Panc1 (cell line): ENCODE measurements at regions not wholly inside any gene's neighbourhood (a gene's known extent, or its start where the extent isn't known, plus 50 kb on each side); places are given as distances from the start of the nearest gene placed in this dataset.

Experiments used
- ATAC-seq: fragments of 200-7000 bp; cut with Tn5 transposase; 2 replicates; pipeline ENCODE4 v1.9.1; 2020; ENCODE audit warnings: mild to moderate bottlenecking, moderate library complexity
- BruUV-seq: library from RNA; stranded (reverse); fragments of 400-500 nt; replicated peaks from 2 replicates; lab custom pipeline; 2021; lab: Mats Ljungman, UMichigan
- CTCF ChIA-PET: fragments of 300-600 bp; sonication (Branson Sonifier 250); formaldehyde crosslinking; loops from one replicate; lab custom pipeline; 2022; ENCODE audit warnings: antibody characterized with exemption; lab: Charles Lee
- POLR2A ChIA-PET: fragments of 300-600 bp; sonication (Branson Sonifier 250); formaldehyde crosslinking; loops from one replicate; lab custom pipeline; 2022; ENCODE audit warnings: antibody characterized with exemption; lab: Charles Lee
- DNase-seq: peaks from one replicate; pipeline ENCODE4 v3.0.0-alpha.2; 2010; ENCODE audit warnings: low read depth, low spot score
- H3K27ac ChIP-seq: 2 replicates; pipeline ENCODE4 v1.5.1; 2011; ENCODE audit warnings: mild to moderate bottlenecking, low read length, inconsistent platforms
- H3K27me3 ChIP-seq: fragments of 200-500 bp; sonication (Bioruptor generic); 2 replicates; pipeline ENCODE4 v1.6.0; 2014; ENCODE audit warnings: low read length, inconsistent platforms; ENCODE audit not compliant: control insufficient read depth, insufficient read depth
- H3K36me3 ChIP-seq: fragments of 200-500 bp; sonication (Bioruptor generic); 2 replicates; pipeline ENCODE4 v1.5.1; 2014; ENCODE audit warnings: inconsistent platforms, mild to moderate bottlenecking, low read length, moderate library complexity; ENCODE audit not compliant: control insufficient read depth, insufficient read depth
- H3K4me1 ChIP-seq: 2 replicates; pipeline ENCODE4 v1.5.1; 2011; ENCODE audit warnings: inconsistent platforms, mild to moderate bottlenecking, low read length, moderate library complexity; ENCODE audit not compliant: control insufficient read depth, insufficient read depth
- H3K4me3 ChIP-seq, 2 experiments: 2 replicates each; pipeline ENCODE4 v1.5.1; 2011 to 2012; ENCODE audit warnings: low read depth in 2 of 2, low read length in 2 of 2, mild to moderate bottlenecking in 2 of 2, inconsistent platforms in 1 of 2, moderate library complexity in 1 of 2
- H3K9me3 ChIP-seq: fragments of 200-500 bp; sonication (Bioruptor generic); 2 replicates; pipeline ENCODE4 v1.5.1; 2014; ENCODE audit warnings: low read depth, mild to moderate bottlenecking, inconsistent platforms, low read length, moderate library complexity; ENCODE audit not compliant: control insufficient read depth, insufficient read depth
- CTCF ChIP-seq: fragments of 450-650 bp; IDR thresholded peaks from 2 replicates; pipeline ENCODE4 v1.5.1; 2017; ENCODE audit warnings: mild to moderate bottlenecking
- POLR2AphosphoS5 ChIP-seq: IDR thresholded peaks from 2 replicates; pipeline ENCODE4 v1.6.1; 2012; ENCODE audit warnings: mild to moderate bottlenecking, low read depth, low read length, moderate library complexity
- REST ChIP-seq, 2 experiments: IDR thresholded peaks; 2 replicates each; pipeline ENCODE4 v1.6.1; 2011 to 2012; ENCODE audit warnings: low read depth in 2 of 2, control low read depth in 1 of 2, low read length in 1 of 2, mild to moderate bottlenecking in 1 of 2, moderate library complexity in 1 of 2; ENCODE audit not compliant: insufficient read depth in 1 of 2
- SIN3A ChIP-seq: IDR thresholded peaks from 2 replicates; pipeline ENCODE4 v1.6.1; 2012; ENCODE audit warnings: low read depth, mild to moderate bottlenecking, low read length, moderate library complexity, borderline replicate concordance; ENCODE audit not compliant: insufficient read depth
- TCF7L2 ChIP-seq: IDR thresholded peaks from 2 replicates; pipeline ENCODE4 v1.6.1; 2011; ENCODE audit warnings: mild to moderate bottlenecking, low read depth, low read length, inconsistent platforms
- in situ Hi-C: cut with HindIII; loops from 2 replicates; pipeline ENCODE4 v1.10.0; 2016; ENCODE audit warnings: low sequenced_read_pairs, low pct_unique_long_range_greater_than_20kb
- intact Hi-C: fragments of 100-400 bp; cut with micrococcal nuclease; formaldehyde crosslinking; loops from one replicate; pipeline ENCODE4 v1.10.0; 2022; ENCODE audit not compliant: unreplicated experiment

- H3K4me1 ChIP-seq, result no peaks in the 10 kb centered on the region
- intact Hi-C loops (no loop called here), in situ Hi-C loops (no loop called here)
- H3K36me3 ChIP-seq, result no peaks in the 10 kb centered on the region
- CTCF ChIA-PET, result no interaction called here
- BruUV-seq, result no TSS peak
- no peak overlapping the region for H3K4me3 ChIP-seq
- DNase-seq (no peak), ATAC-seq (no peak)
- TF ChIP-seq SIN3A (no peak), TCF7L2 (no peak), CTCF (no peak), REST (IDR thresholded peaks at IDR 0.05; ENCODE audit: insufficient read depth in 1 of 2, low read depth in 2 of 2, low read length in 1 of 2) (no peak), POLR2AphosphoS5 (no peak)
- no peaks in the 10 kb centered on the region for H3K9me3 ChIP-seq
- H3K27ac ChIP-seq, result no peak overlapping the region
- peaks cover 6% of the 10 kb centered on the region for H3K27me3 ChIP-seq
- POLR2A ChIA-PET, result no interaction called here
Observed at GRCh38 chr1:58006421-58007046, 540.0 kb downstream of the OMA1 start.

GRCh38 chr1:58005212-58005611, 541.3 kb downstream of the OMA1 start:
- CTCF ChIA-PET, result no interaction called here
- intact Hi-C loops, result no loop called here

More at GRCh38 chr1:58005212-58005611, 541.3 kb downstream of the OMA1 start:
- H3K27me3 ChIP-seq, result peaks cover 6% of the 10 kb centered on the region
- no peak for DNase-seq
- TF ChIP-seq REST (IDR thresholded peaks at IDR 0.05; ENCODE audit: insufficient read depth in 1 of 2, low read depth in 2 of 2, low read length in 1 of 2), result no peak
- no peak for TF ChIP-seq SIN3A
- TF ChIP-seq POLR2AphosphoS5, result no peak
- no peak for TF ChIP-seq CTCF
- TF ChIP-seq TCF7L2, result no peak
- H3K9me3 ChIP-seq, result no peaks in the 10 kb centered on the region
- in situ Hi-C loops, result no loop called here
- no peak for ATAC-seq
- no peaks in the 10 kb centered on the region for H3K4me1 ChIP-seq
- no peaks in the 10 kb centered on the region for H3K36me3 ChIP-seq
- POLR2A ChIA-PET, result no interaction called here
- no peak overlapping the region for H3K4me3 ChIP-seq
- H3K27ac ChIP-seq, result no peak overlapping the region
- no TSS peak for BruUV-seq
